Ishikawa (cell line): ENCODE measurements at regions not wholly inside any gene's neighbourhood (a gene's known extent, or its start where the extent isn't known, plus 50 kb on each side); places are given as distances from the start of the nearest gene placed in this dataset.

Experiments used
- CEBPB ChIP-seq: IDR thresholded peaks from 2 replicates; pipeline ENCODE4 v1.6.1; 2012
- CREB1 ChIP-seq: IDR thresholded peaks from 2 replicates; pipeline ENCODE4 v1.6.1; 2012; ENCODE audit warnings: low read depth
- EGR1 ChIP-seq: IDR thresholded peaks from 2 replicates; pipeline ENCODE4 v1.6.1; 2012
- EP300 ChIP-seq: IDR thresholded peaks from 2 replicates; pipeline ENCODE4 v1.6.1; 2012; ENCODE audit warnings: borderline replicate concordance
- FOXM1 ChIP-seq: IDR thresholded peaks from 2 replicates; pipeline ENCODE4 v1.6.1; 2012; ENCODE audit warnings: low read depth, borderline replicate concordance
- MAX ChIP-seq: IDR thresholded peaks from 2 replicates; pipeline ENCODE4 v1.6.1; 2012
- NFIC ChIP-seq: IDR thresholded peaks from 2 replicates; pipeline ENCODE4 v1.6.1; 2012
- RAD21 ChIP-seq: IDR thresholded peaks from 2 replicates; pipeline ENCODE4 v1.6.1; 2012; ENCODE audit warnings: low read depth
- REST ChIP-seq: IDR thresholded peaks from 2 replicates; pipeline ENCODE4 v1.6.1; 2012; ENCODE audit warnings: low read depth, mild to moderate bottlenecking
- TAF1 ChIP-seq: IDR thresholded peaks from 2 replicates; pipeline ENCODE4 v1.6.1; 2012; ENCODE audit warnings: low read depth, mild to moderate bottlenecking
- TCF12 ChIP-seq: IDR thresholded peaks from 2 replicates; pipeline ENCODE4 v1.6.1; 2012; ENCODE audit warnings: low read depth
- TEAD4 ChIP-seq: IDR thresholded peaks from 2 replicates; pipeline ENCODE4 v1.6.1; 2012
- USF1 ChIP-seq: IDR thresholded peaks from 2 replicates; pipeline ENCODE4 v1.6.1; 2012
- YY1 ChIP-seq: IDR thresholded peaks from 2 replicates; pipeline ENCODE4 v1.6.1; 2012; ENCODE audit warnings: low read depth
- ZBTB7A ChIP-seq: IDR thresholded peaks from 2 replicates; pipeline ENCODE4 v1.6.1; 2012; ENCODE audit warnings: low read depth

GRCh38 chr3:182389071-182389815 lies 404.1 kb upstream of the ATP11B start:
- TF ChIP-seq RAD21 (no peak), CEBPB (no peak), EGR1 (no peak)

GRCh38 chr3:182390421-182390820 lies 402.9 kb upstream of the ATP11B start:
- TF ChIP-seq EP300 (no peak), USF1 (no peak), TCF12 (no peak), FOXM1 (no peak), TAF1 (no peak), YY1 (no peak), CREB1 (no peak), MAX (no peak), TEAD4 (no peak), EGR1 (no peak), CEBPB (no peak), REST (no peak), NFIC (no peak), ZBTB7A (no peak), RAD21 (no peak)

- TF ChIP-seq REST (no peak), RAD21 (peak; percentile 23; the same call in 1 of the 2 replicates)
Measured at GRCh38 chr3:182392182-182392937, 400.9 kb upstream of the ATP11B start.

GRCh38 chr3:182393151-182393550 lies 400.2 kb upstream of the ATP11B start:
- no peak for TF ChIP-seq TAF1
- no peak for TF ChIP-seq YY1
- no peak for TF ChIP-seq MAX
- TF ChIP-seq TCF12, result no peak
- no peak for TF ChIP-seq CEBPB
- TF ChIP-seq USF1, result no peak
- no peak for TF ChIP-seq REST
- no peak for TF ChIP-seq TEAD4
